Islet precursor cell (in vitro differentiated cells): ENCODE measurements at regions not wholly inside any gene's neighbourhood (a gene's known extent, or its start where the extent isn't known, plus 50 kb on each side); places are given as distances from the start of the nearest gene placed in this dataset.

Experiments
- DNase-seq: peaks from one replicate; pipeline ENCODE4 v3.0.0-alpha.2; 2018

DNA sequence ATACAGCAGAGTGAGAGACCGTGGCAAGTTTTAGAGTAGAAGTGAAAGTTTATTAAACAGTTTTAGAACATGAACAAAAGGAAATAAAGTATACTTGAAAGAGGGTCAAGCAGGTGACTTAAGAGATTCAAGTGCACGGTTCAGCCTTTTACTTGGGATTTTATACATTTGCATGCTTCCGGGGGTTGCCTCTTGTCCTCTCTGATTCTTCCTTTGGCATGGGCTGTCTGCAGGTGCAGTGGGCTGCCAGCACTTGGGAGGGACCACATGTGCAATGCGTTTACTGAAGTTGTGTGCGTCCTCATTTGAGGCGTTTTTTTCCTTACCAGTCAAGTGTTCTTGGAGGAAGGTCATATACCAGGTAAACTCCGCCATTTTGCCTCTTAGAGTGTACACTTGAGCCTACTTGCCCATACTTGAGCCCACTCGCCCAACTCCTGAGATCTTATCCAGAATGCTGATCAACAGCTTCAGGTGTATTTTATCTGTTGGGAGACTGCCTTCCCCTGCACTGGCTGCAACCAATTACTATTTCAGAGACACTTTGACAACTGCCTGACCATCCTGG is 195.2 kb downstream of the IRX5 start:
- no peak for DNase-seq

GRCh38 chr16:55126456-55126855 is 195.8 kb downstream of the IRX5 start:
- DNase-seq, result no peak

- DNase-seq, result no peak
Measured at GRCh38 chr16:55130456-55130855, 193.5 kb upstream of the IRX6 start.

- DNase-seq, result no peak
Measured at GRCh38 chr16:55130911-55131310, 193.1 kb upstream of the IRX6 start.

DNA sequence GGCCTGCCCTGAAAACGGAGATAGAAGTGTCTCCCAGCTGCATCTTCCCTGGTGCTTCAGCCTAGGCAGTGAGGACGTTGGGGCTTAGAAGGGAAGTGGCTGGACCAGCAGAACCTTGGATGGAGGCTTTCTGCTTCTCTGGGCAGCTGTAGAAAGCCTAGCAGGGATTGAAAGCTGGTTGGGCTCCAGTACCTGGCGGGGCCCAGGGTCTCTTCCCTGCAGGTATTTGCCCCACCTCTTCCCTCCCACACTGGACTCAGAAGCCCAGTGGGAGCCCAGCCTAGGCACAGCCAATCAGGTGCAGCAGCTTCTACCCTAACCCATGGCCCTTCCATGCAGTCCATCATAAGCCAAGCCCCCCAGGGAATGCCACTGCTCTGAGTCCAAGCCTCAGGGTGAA is 190.3 kb upstream of the IRX6 start:
- no peak for DNase-seq

DNA sequence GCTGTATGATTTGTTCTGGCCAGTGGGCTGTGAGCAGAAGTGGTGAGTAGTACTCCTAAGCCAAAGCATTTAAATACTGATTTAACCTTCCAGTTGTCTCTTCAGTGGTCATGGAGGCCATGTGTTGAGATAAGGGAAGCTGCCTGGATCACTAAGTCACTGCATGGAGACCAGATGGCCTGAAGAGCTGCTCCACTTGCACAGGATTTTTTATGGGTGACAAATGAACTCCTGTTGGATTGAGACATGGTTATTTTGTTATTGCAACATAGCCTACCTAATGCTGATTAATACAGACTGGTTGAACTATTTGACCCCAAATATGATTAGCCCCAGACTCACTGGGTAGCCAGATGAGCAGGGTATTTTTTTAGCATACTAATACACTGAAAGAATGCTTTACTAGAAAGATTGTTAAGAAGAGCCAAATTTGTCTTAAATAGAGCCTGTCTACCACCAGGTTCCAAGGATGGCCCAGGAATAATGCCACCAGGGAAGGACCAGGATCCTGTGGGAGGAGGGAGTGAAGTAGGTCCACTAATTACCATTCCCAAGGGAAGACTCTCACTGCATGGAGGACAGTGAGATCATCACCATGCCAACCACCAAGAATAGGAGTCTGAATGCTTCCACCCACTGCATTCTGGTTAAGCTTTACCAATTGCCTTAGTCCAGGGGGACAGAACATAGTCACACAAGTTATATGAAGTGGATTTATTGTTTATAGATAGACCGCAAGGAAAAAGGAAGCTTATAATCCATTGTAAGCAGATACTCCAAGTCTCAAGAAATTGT is 187.4 kb upstream of the IRX6 start:
- DNase-seq, result no peak

DNA sequence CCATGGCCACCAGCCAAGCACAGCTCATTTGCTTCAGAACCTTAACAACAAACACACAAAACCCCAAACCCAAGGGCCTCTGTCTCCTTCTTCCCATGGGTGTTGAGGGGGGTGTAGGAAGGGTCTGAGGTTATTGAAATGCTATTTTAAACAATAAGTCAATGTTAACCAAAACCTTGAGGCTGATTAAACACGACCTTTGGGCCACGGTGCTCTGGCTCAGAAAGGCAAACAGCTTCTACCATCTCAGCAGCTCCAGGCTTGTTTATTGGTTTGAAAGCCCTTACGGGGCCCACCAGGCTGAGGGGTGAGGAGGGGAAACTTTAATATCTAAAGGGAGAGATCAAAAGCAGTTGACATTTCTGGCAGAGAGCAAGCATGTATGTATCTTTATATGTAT is 185.7 kb upstream of the IRX6 start:
- DNase-seq, result no peak

DNA sequence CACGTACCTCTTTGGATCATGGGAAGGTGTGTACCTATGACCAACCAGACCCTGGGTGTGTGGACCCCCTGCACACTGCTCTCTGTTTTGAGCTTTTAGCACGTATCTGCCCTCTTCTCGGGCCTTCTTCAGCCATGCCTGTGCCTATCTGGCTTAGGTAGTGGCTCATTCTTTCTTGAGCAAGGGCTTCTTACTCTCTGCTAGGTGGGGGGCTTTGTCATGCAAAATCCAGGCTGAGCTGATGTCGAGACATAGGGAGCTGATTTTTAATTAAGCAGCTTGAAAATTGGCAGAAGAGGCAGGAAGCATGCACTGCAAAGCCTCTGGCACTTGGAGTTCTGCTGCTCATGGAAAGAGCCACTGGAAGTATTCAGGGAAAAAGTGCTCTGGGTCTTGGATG is 181.6 kb upstream of the IRX6 start:
- DNase-seq, result no peak

- no peak for DNase-seq
Measured at GRCh38 chr16:55144651-55145050, 179.4 kb upstream of the IRX6 start.

- no peak for DNase-seq
Measured at GRCh38 chr16:55145771-55146603, 178.0 kb upstream of the IRX6 start.

GRCh38 chr16:55146966-55147365 is 177.0 kb upstream of the IRX6 start:
- DNase-seq, result peak; percentile 57

DNA sequence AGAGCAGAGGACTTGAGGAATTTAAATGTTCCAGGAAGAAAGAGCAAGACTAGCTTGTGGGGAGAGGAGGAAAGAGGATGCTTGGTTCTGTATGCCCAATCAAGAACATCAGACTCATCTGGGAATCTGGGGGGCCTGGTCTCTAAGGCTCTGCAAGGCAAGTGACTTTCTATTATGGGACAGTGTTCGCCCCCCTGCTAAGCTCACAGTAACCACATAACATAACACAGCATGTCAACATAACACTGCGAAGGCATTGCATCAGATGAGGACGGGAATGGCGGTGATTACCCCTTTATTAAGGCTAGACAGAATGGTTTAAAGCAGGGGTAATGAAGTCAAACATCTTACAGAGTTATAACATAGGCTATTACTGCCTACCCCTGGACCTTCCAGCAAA is 176.6 kb upstream of the IRX6 start:
- DNase-seq, result no peak

DNA sequence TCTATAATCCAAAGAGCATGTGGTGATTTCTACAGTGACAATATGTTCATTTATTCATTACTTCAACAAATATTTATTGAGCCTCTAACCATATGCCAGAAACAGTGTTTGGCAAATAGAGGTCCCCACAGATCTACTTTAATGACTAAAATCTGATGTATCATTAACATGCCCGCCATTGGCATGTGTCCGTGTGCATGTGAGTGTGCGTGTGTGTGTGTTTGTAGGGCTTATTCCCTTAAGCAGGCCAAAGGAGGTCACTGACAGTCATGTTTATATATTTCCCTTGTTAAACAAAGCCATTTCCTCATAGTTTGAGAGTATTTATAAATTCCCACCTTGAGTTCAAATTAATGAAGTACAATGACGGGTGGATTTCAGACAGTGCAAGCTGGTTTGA is 174.4 kb upstream of the IRX6 start:
- no peak for DNase-seq

DNA sequence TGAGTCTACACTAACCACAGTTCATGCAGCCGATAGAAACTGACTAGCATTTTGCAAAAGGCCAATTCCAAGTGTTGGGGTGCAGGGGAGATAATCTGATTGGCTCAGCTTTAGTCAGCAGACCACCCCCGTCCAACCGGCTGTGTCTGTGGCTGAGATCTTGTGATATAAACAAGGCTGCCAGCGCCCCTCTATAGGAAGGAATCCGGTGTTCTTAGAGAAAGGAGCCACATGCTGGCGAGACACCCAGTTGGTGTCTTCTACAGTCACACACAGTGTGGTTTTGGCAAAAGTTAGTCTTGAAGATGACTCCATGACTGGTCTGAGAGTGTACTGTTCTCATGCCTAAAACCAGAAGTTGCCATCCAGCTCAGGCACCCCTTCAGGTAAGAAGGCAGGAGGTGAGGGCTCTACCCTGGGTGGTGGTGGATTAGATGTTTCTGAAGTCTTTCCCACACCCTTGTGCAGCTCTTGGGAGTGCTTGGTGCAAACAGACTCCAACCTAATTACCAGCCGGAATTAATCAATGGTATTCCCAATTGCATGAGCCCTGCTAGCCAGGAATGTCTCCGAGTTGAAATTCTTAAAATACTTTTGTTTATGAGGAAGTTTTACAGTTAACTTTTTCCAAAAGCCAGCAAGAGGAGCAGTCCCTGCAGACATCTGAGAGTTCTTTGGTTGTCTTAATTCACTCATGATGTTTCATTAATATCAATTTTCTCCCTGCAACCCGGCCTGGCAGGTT is 172.3 kb upstream of the IRX6 start:
- no peak for DNase-seq

- DNase-seq, result no peak
Measured at GRCh38 chr16:55152875-55153390, 171.1 kb upstream of the IRX6 start.

- DNase-seq, result no peak
Measured at GRCh38 chr16:55154262-55154661, 169.7 kb upstream of the IRX6 start.

DNA sequence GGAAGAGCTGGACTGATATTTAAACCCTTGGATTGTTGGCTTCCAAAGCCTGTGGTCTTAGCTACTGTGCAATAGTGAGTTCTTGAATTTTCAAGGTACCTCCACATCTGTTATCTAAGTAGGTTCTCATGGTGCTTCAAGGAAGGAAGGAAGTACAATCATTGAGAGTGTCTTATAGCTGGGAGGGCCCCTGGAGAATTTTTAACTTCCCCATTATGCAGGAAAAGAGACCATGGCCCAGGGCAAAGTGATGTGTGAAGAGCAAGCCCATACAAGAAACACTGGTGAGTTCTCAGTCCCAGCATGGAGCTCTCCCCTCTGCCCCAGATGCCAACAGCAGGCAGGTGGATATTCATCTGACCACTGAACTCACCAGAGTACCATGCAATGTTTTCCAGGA is 169.0 kb upstream of the IRX6 start:
- DNase-seq, result no peak

DNA sequence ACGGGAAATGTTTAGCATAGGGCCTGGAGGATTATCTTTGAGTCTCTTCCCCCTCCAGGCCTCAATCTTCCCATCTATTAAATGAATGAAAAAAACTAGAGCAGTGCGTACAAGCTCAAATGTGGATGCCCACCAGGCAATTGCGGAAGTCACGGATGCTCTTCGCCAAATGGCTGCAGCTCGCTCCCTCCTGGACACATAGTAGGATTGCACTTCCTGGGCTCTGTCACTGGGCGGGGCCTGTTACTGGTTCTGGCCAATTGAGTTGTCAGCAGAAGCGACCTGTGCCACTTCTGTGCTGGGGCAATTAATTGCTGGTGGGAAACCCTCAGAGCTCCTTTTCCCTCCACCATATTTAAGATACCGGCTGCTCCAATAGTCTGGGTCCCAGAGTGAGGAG is 168.2 kb upstream of the IRX6 start:
- no peak for DNase-seq

- no peak for DNase-seq
Measured at GRCh38 chr16:55169780-55170179, 154.2 kb upstream of the IRX6 start.

DNA sequence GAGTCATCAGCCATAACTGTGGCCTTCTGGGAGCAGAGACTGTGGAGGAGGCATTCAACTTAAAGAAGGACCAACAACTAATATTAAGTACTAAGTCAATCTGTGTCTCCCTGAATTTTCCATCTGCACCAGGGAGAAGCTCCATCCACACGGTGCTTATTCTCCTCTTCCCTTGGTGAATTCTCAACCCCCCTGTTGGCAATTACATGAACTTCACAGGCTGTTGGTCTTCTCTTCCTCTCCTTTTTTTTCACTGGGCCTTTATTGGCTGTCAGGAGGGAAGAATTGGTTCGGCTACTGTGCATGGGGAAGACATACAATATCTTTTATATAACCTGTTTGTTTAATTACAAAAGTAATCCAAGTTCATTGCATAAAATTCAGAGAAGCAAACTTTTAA is 152.8 kb upstream of the IRX6 start:
- no peak for DNase-seq

DNA sequence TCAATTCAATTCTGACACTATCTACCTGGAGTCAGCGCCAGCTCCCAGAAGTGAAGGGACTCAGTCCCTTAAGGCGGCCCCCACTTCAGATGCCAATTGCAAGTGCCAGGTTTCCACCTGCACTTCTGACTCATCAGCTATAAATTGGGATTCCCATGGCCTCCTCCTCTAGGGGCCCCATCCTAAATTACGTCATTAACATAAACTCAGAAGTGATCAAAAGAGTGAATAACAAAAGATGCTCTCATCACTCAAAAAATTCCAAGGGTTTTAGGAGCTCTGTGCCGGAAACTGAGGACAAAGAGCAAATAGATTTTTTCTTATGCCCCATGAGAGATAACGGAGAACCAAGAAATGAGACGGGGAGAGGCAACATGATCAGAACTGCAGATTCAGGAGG is 148.6 kb upstream of the IRX6 start:
- no peak for DNase-seq

DNA sequence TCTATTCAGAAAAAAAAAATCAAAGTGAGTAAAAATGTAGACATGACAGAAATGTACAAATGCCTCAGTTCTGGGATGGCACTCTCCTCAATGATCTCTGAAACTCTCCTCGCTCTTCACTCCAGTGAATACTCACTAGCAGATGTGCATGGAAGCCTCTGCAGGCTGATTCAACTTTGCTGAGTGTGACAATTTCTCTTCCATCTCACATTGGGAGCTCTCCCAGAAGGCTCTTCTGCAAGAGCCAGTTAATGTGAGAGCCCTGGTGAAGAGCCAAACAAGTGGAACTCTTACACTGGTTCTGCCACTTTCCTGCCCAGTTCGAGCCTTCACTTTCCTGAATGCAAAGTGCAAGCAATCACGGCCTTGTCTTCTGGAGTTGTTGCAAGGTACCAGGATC is 147.1 kb upstream of the IRX6 start:
- DNase-seq, result no peak

GRCh38 chr16:55179411-55179810 is 144.6 kb upstream of the IRX6 start:
- DNase-seq, result no peak
